Gastroesophageal sphincter (tissue), 3 donors: ENCODE measurements at regions not wholly inside any gene's neighbourhood (a gene's known extent, or its start where the extent isn't known, plus 50 kb on each side); places are given as distances from the start of the nearest gene placed in this dataset.

Source experiments
- EP300 ChIP-seq: sonication (generic); formaldehyde crosslinking; IDR thresholded peaks from one replicate; pipeline ENCODE4 v1.6.1; 2017; ENCODE audit warnings: antibody characterized with exemption, mild to moderate bottlenecking
- POLR2A ChIP-seq, 2 donors: fragments of 450-650 bp; IDR thresholded peaks; one replicate each; pipeline ENCODE4 v1.6.1; 2017; ENCODE audit warnings: antibody characterized with exemption in 2 of 2, mild to moderate bottlenecking in 2 of 2, moderate library complexity in 1 of 2
- POLR2AphosphoS5 ChIP-seq: sonication (generic); formaldehyde crosslinking; IDR thresholded peaks from one replicate; pipeline ENCODE4 v1.6.1; 2017; ENCODE audit warnings: antibody characterized with exemption
- TF ChIP-seq, protein P1 (sequence below), 4 experiments: fragments of 200-600 bp in 2 of 4; fragments of 450-650 bp in 2 of 4; sonication (generic) in 1 of 4; IDR thresholded peaks; one replicate each; pipeline ENCODE4 v1.5.1; 2017 to 2019; ENCODE audit warnings: antibody characterized with exemption in 4 of 4, mild to moderate bottlenecking in 2 of 4, moderate library complexity in 2 of 4

DNA sequence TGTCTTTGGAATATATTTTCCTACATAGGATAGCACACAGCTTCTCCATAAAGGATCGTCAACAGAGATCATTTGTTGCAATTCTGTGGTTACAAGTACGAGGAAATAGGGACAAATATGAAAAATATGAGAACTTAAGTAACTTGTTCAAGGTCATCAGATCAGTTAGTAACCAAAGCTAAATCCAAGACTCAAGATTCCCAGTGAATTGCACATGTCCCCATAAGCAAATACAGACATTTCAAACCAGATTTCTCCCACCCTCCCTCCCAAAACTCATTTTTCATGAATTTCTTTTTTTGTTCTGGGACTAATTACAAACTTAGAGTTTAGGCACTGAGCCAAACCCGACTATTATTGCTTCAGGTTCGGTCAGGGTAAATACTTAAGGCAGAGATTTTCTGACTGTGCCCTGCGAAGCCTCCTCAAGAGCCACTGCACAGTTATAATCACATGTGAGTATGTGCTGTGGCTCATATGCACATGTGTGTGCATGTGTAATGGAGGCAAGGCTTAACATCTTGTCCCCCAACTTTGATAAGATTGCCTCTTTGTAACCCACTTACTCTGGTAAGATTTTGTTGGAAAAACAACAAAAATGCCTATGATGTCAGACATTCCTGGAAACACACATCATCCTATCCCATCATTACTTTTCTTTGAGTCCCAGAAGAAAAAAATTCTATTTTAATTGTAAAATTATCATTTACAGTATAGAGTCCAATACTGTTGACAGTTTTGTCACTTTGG lies 216.2 kb downstream of the CD83 start:
- TF ChIP-seq, protein P1, sequence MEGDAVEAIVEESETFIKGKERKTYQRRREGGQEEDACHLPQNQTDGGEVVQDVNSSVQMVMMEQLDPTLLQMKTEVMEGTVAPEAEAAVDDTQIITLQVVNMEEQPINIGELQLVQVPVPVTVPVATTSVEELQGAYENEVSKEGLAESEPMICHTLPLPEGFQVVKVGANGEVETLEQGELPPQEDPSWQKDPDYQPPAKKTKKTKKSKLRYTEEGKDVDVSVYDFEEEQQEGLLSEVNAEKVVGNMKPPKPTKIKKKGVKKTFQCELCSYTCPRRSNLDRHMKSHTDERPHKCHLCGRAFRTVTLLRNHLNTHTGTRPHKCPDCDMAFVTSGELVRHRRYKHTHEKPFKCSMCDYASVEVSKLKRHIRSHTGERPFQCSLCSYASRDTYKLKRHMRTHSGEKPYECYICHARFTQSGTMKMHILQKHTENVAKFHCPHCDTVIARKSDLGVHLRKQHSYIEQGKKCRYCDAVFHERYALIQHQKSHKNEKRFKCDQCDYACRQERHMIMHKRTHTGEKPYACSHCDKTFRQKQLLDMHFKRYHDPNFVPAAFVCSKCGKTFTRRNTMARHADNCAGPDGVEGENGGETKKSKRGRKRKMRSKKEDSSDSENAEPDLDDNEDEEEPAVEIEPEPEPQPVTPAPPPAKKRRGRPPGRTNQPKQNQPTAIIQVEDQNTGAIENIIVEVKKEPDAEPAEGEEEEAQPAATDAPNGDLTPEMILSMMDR (IDR thresholded peaks at IDR 0.05) = no peak
- TF ChIP-seq POLR2AphosphoS5 = no peak
- TF ChIP-seq POLR2A (IDR thresholded peaks at IDR 0.05) = no peak
- no peak for TF ChIP-seq EP300
